ENCODE measurements at regions not wholly inside any gene's neighbourhood (a gene's known extent, or its start where the extent isn't known, plus 50 kb on each side); places are given as distances from the start of the nearest gene placed in this dataset.

DNA sequence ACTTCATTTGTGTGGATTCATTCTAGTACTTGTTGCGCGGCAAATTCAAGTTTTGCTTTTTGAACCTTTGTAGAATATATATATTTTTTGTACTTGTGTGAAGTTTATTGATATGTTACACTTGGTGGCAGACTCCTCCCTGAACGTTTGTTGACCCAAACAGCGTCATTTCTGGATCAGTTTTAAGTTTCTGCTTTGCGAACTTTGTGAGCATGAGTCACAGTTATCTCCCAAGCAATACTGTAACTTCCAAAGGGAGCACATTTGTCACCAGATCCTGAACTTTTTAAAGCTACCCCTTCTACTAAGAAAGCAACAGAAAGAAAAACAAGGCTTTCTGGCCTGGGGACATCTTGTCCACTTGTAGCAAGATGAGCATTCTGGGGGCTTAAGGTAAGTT, 74.8 kb upstream of the CACNA2D3 start:
- no peaks in the 10 kb centered on the region for H3K9me3 ChIP-seq

DNA sequence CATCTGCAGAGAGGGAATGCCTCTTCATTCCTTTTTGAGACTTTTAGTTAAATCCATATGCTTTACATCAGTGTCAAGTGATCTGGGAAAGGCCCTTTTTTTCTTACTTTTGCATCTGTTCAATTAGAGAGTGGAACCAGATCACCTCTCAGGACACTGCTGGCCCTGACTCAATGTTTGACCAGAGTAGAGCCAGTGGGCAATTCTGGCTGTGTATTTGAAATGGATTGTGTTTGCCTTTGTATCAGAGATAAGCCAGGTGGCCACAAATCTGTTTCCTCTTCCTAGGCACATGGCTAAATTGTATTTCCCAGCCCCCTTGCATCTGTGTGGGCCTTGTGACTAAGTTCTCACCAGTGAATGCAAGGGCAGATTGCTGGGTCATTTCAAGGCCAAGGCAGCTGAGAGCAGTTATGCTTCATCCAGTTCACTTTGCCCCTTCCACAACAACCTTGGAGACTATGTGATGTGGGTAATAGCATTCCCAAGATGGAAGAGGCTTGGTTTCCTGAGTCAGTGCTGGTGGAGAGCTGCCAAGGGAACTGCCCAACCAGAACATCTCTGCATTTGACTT, 75.6 kb upstream of the CACNA2D3 start:
- Histone ChIP-seq H3K9me3 (no peaks in the 10 kb centered on the region), H3K27me3 (no peaks in the 10 kb centered on the region), H3K27ac (no peak overlapping the region), H3K36me3 (no peaks in the 10 kb centered on the region), H3K4me3 (no peak overlapping the region), H3K4me1 (peaks cover 0 to 27% of the 10 kb centered on the region in 2 donors)
- TF ChIP-seq, protein P1, sequence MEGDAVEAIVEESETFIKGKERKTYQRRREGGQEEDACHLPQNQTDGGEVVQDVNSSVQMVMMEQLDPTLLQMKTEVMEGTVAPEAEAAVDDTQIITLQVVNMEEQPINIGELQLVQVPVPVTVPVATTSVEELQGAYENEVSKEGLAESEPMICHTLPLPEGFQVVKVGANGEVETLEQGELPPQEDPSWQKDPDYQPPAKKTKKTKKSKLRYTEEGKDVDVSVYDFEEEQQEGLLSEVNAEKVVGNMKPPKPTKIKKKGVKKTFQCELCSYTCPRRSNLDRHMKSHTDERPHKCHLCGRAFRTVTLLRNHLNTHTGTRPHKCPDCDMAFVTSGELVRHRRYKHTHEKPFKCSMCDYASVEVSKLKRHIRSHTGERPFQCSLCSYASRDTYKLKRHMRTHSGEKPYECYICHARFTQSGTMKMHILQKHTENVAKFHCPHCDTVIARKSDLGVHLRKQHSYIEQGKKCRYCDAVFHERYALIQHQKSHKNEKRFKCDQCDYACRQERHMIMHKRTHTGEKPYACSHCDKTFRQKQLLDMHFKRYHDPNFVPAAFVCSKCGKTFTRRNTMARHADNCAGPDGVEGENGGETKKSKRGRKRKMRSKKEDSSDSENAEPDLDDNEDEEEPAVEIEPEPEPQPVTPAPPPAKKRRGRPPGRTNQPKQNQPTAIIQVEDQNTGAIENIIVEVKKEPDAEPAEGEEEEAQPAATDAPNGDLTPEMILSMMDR (IDR thresholded peaks at IDR 0.05), result no peak
- DNase-seq (ENCODE audit: low spot score), result no peak

More for the DNA sequence above, 74.8 kb upstream of the CACNA2D3 start:
- Histone ChIP-seq H3K27ac (no peak overlapping the region), H3K27me3 (no peaks in the 10 kb centered on the region), H3K4me1 (peaks cover 0 to 23% of the 10 kb centered on the region in 2 donors), H3K36me3 (no peaks in the 10 kb centered on the region), H3K4me3 (no peak overlapping the region)
- TF ChIP-seq, protein P1 (IDR thresholded peaks at IDR 0.05), result no peak
- DNase-seq (ENCODE audit: low spot score), result no peak

DNA sequence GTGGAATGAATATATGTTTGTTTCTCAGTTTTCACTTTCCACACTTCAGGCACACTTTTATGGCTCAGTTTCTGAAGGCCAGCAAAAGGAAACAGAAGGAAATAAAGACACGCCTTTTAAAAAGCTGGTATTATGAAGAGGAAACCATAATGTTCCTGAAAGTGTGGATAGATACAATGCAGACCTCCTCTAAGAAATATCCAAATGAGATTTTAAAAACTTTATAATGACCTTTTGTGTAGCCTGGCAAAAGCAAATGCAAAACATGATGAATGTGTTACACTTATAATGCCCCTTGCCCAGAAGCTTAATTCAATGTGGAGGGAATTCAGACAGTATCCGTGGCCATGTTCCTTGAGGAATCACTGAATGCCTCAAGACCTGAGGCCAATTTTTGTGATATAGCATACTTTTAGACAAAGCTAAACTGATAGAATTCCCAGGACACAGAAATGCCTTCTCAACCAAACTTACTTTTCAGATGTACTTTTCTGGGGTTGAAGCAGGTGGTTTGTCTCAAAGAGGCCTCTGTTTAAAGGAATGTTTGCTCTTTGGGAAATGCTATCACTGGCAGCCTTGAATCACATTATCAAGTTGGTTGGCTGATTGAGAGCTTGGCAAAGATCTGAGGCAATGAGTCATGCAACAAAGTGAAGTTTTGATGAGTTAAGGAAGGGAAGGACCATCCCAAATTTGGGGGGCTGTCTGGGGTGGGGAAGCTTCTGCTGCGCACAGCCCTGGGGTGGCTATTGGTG, 77.1 kb upstream of the CACNA2D3 start:
- TF ChIP-seq, protein P1 (IDR thresholded peaks at IDR 0.05), result no peak
- no peaks in the 10 kb centered on the region for H3K27me3 ChIP-seq
- no peak overlapping the region for H3K4me3 ChIP-seq
- DNase-seq (ENCODE audit: low spot score), result no peak
- H3K4me1 ChIP-seq, result peaks cover 0 to 27% of the 10 kb centered on the region in 2 donors
- H3K9me3 ChIP-seq, result no peaks in the 10 kb centered on the region
- no peaks in the 10 kb centered on the region for H3K36me3 ChIP-seq
- no peak overlapping the region for H3K27ac ChIP-seq

DNA sequence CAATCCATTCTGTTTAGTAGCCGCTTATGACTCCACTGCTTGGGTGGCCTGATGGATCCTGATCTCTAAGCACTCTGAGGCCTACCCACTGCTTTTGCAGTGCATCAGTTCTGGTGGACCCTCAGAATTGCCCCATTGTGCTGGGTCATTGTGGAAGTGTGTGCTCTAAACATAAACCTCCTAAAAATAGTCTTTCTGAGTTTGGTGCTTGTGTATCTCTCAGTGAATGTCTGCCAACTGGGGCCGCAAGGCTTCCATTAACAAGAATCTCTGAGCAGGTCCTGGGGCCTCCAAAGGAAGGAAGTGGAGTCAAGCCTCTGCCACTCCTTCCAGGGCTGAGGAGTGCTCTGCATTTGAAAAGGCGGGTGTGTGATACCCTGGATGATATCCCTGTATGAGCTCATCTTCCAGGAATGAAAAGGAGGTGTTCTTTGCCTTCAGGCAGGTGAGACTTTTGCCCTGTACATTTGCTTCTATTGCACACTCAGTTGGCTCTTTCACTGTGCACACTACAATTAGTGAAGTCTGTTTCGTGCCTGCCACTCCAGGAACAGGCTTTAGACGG, 80.0 kb upstream of the CACNA2D3 start:
- Histone ChIP-seq H3K27ac (no peak overlapping the region), H3K9me3 (no peaks in the 10 kb centered on the region), H3K4me1 (peaks cover 0 to 22% of the 10 kb centered on the region in 2 donors), H3K4me3 (no peak overlapping the region), H3K27me3 (no peaks in the 10 kb centered on the region), H3K36me3 (no peaks in the 10 kb centered on the region)
- DNase-seq (ENCODE audit: low spot score), result no peak
- TF ChIP-seq, protein P1 (IDR thresholded peaks at IDR 0.05), result no peak

DNA sequence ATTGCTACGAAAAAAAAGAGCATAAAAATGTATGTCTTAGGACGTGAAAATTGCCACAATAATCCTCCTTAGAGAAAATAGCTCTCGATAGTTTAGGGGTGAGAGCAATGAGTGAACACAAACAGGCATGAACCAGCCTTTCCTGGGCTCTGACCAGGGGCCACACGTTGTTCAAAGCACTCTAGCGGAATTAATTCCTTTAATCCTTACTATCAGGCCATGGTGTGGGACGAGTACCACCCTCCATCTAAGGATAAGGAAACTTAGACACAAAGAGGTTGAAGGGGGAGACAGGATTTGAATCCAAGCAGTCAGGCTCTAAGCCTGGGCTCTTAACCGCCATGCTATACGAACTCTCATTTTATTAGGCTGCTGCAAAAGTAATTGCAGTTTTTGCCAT, 81.9 kb upstream of the CACNA2D3 start:
- no peaks in the 10 kb centered on the region for H3K9me3 ChIP-seq
- H3K27me3 ChIP-seq, result no peaks in the 10 kb centered on the region
- H3K4me3 ChIP-seq, result no peak overlapping the region
- TF ChIP-seq, protein P1 (IDR thresholded peaks at IDR 0.05), result no peak
- H3K4me1 ChIP-seq, result peaks cover 0 to 7% of the 10 kb centered on the region in 2 donors
- DNase-seq (ENCODE audit: low spot score), result no peak
- no peak overlapping the region for H3K27ac ChIP-seq
- H3K36me3 ChIP-seq, result no peaks in the 10 kb centered on the region
